Mammary epithelial cell (primary cell): ENCODE measurements at regions not wholly inside any gene's neighbourhood (a gene's known extent, or its start where the extent isn't known, plus 50 kb on each side); places are given as distances from the start of the nearest gene placed in this dataset.

ENCODE experiments used
- CTCF ChIP-seq, 2 donors: IDR thresholded peaks in 1 of 2; conservative IDR thresholded peaks in 1 of 2; 2 replicates each; pipeline ENCODE4 v1.5.1; 2011 to 2012; ENCODE audit warnings: inconsistent platforms in 2 of 2, low read length in 2 of 2, mild to moderate bottlenecking in 2 of 2, control low read depth in 1 of 2, low read depth in 1 of 2; ENCODE audit not compliant: insufficient read depth in 1 of 2; ENCODE audit errors: extremely low read depth in 1 of 2
- EZH2 ChIP-seq: IDR thresholded peaks from 2 replicates; pipeline ENCODE4 v1.6.1; 2012; ENCODE audit warnings: low read length, inconsistent platforms, borderline replicate concordance

- no peak for TF ChIP-seq CTCF (conservative IDR thresholded peaks at IDR 0.05 in 1 of 2, IDR thresholded peaks at IDR 0.05 in 1 of 2; ENCODE audit: extremely low read depth in 1 of 2, insufficient read depth in 1 of 2, low read depth in 1 of 2, low read length in 2 of 2)
- no peak for TF ChIP-seq EZH2
These were observed 683.7 kb downstream of the PDHA2 start for GRCh38 chr4:96523611-96524010.
